ENCODE measurements at regions not wholly inside any gene's neighbourhood (a gene's known extent, or its start where the extent isn't known, plus 50 kb on each side); places are given as distances from the start of the nearest gene placed in this dataset.

- TF ChIP-seq CTCF (IDR thresholded peaks at IDR 0.05) (no peak), MAX (IDR thresholded peaks at IDR 0.05; ENCODE audit: low read depth) (no peak), POLR2AphosphoS5 (IDR thresholded peaks at IDR 0.05; ENCODE audit: low read depth, low read length) (no peak), RXRA (IDR thresholded peaks at IDR 0.05; ENCODE audit: borderline replicate concordance, low read depth) (no peak)
Observed at GRCh38 chr3:117723825-117724224, 1014.2 kb downstream of the TUSC7 start.
